B cell (primary cell): ENCODE measurements at regions not wholly inside any gene's neighbourhood (a gene's known extent, or its start where the extent isn't known, plus 50 kb on each side); places are given as distances from the start of the nearest gene placed in this dataset.

ENCODE experiments used
- ATAC-seq: fragments of 200-7000 bp; cut with Tn5 transposase; one replicate; pipeline ENCODE4 v1.10.0; 2021; ENCODE audit warnings: low read depth, mild to moderate bottlenecking, moderate number of reproducible peaks, moderate library complexity
- CTCF ChIA-PET: fragments of 350-600 bp; sonication (Branson Sonifier 250); formaldehyde crosslinking; loops from one replicate; lab custom pipeline; 2021; ENCODE audit warnings: antibody characterized with exemption, inconsistent platforms; lab: Charles Lee
- POLR2A ChIA-PET: fragments of 350-600 bp; sonication (Branson Sonifier 250); formaldehyde crosslinking; loops from one replicate; lab custom pipeline; 2021; ENCODE audit warnings: antibody characterized with exemption; lab: Charles Lee
- DNase-seq: peaks from one replicate; pipeline ENCODE4 v3.0.0; 2013
- H2AFZ ChIP-seq: 2 replicates; pipeline ENCODE4 v1.6.1; 2012; ENCODE audit warnings: mild to moderate bottlenecking, low read depth, low read length; ENCODE audit not compliant: insufficient read depth, poor library complexity, severe bottlenecking
- H3K27ac ChIP-seq, 2 donors: 1 replicate in 1 of 2; 2 replicates in 1 of 2; pipeline ENCODE4 v1.5.1; 2012 to 2013; ENCODE audit warnings: low read length in 2 of 2, mild to moderate bottlenecking in 2 of 2, moderate library complexity in 1 of 2
- H3K27me3 ChIP-seq, 4 experiments: fragments of 200-600 bp in 1 of 4; sonication (generic) in 1 of 4; replicated peaks in 1 of 4; 1 replicate in 2 of 4; 2 replicates in 2 of 4; pipeline versions ENCODE4 v1.6.1 to v1.7.0; 2013 to 2016; ENCODE audit warnings: low read length in 3 of 4, mild to moderate bottlenecking in 2 of 4, mixed read lengths in 1 of 4, moderate library complexity in 1 of 4; ENCODE audit not compliant: insufficient read depth in 4 of 4, control insufficient read depth in 3 of 4; ENCODE audit errors: control extremely low read depth in 1 of 4
- H3K36me3 ChIP-seq, 2 experiments: replicated peaks in 1 of 2; 1 replicate in 1 of 2; 2 replicates in 1 of 2; pipeline versions ENCODE4 v1.6.1 to v1.7.1; 2013; ENCODE audit warnings: low read length in 1 of 2; ENCODE audit not compliant: insufficient read depth in 2 of 2, control insufficient read depth in 1 of 2; ENCODE audit errors: control extremely low read depth in 1 of 2, extremely low read depth in 1 of 2
- H3K4me1 ChIP-seq, 2 donors: fragments of 200-600 bp in 1 of 2; sonication (generic) in 1 of 2; 1 replicate in 1 of 2; 2 replicates in 1 of 2; pipeline versions ENCODE4 v1.5.1 to v1.6.1; 2013 to 2017; ENCODE audit warnings: low read length in 2 of 2; ENCODE audit not compliant: control insufficient read depth in 2 of 2, insufficient read depth in 2 of 2
- H3K4me2 ChIP-seq: replicated peaks from 2 replicates; pipeline ENCODE3; 2012; ENCODE audit warnings: mild to moderate bottlenecking, low read depth, low read length; ENCODE audit not compliant: poor library complexity, severe bottlenecking
- H3K4me3 ChIP-seq, 5 experiments: fragments of 200-600 bp in 1 of 5; sonication (generic) in 1 of 5; 1 replicate in 3 of 5; 2 replicates in 2 of 5; pipeline versions ENCODE4 v1.5.1 to v1.7.0; 2011 to 2016; ENCODE audit warnings: low read length in 4 of 5, mild to moderate bottlenecking in 4 of 5, low read depth in 2 of 5, control low read depth in 1 of 5, moderate library complexity in 1 of 5; ENCODE audit not compliant: insufficient read depth in 1 of 5; ENCODE audit errors: control extremely low read depth in 1 of 5, extremely low read depth in 1 of 5
- H3K79me2 ChIP-seq: fragments of 200-600 bp; sonication (generic); one replicate; pipeline ENCODE4 v1.6.0; 2016; ENCODE audit warnings: low read length; ENCODE audit not compliant: control insufficient read depth, insufficient read depth
- H3K9ac ChIP-seq: fragments of 200-600 bp; sonication (generic); 2 replicates; pipeline ENCODE4 v1.6.1; 2017; ENCODE audit warnings: mild to moderate bottlenecking, low read length, moderate library complexity
- H3K9me3 ChIP-seq, 3 donors: one replicate each; pipeline versions ENCODE4 v1.6.1 to v1.7.1; 2013; ENCODE audit warnings: low read length in 2 of 3; ENCODE audit not compliant: control insufficient read depth in 2 of 3, insufficient read depth in 1 of 3; ENCODE audit errors: control extremely low read depth in 1 of 3
- H4K20me1 ChIP-seq: 2 replicates; pipeline ENCODE4 v1.6.0; 2012; ENCODE audit warnings: mild to moderate bottlenecking, low read length; ENCODE audit not compliant: insufficient read depth, control insufficient read depth, poor library complexity, severe bottlenecking
- H3K27ac Mint-ChIP-seq: one replicate; pipeline ENCODE4 v1.8.0; 2021; ENCODE audit warnings: mixed read lengths
- H3K27me3 Mint-ChIP-seq: one replicate; pipeline ENCODE4 v1.8.0; 2021; ENCODE audit warnings: mixed read lengths
- H3K4me1 Mint-ChIP-seq: one replicate; pipeline ENCODE4 v1.8.0; 2021; ENCODE audit warnings: mixed read lengths
- H3K4me3 Mint-ChIP-seq: one replicate; pipeline ENCODE4 v1.8.0; 2021; ENCODE audit warnings: mixed read lengths
- H3K9me3 Mint-ChIP-seq: one replicate; pipeline ENCODE4 v1.8.0; 2022; ENCODE audit warnings: mixed read lengths; ENCODE audit not compliant: insufficient read depth
- CTCF ChIP-seq: fragments of 200-600 bp; IDR thresholded peaks from one replicate; pipeline ENCODE4 v1.8.0; 2022; ENCODE audit warnings: antibody characterized with exemption, mild to moderate bottlenecking
- EZH2 ChIP-seq: IDR thresholded peaks from 2 replicates; pipeline ENCODE4 v1.6.1; 2012; ENCODE audit warnings: borderline replicate concordance, low read depth, mild to moderate bottlenecking, moderate library complexity, low read length; ENCODE audit not compliant: insufficient read depth, poor library complexity, severe bottlenecking
- WGBS: methylation state at CpG from one replicate; pipeline ENCODE4 v1.1.5; 2013; ENCODE audit warnings: missing lambda C conversion rate; ENCODE audit not compliant: insufficient coverage; 5-methylcytosine and 5-hydroxymethylcytosine counted together
- intact Hi-C: fragments of 100-400 bp; cut with micrococcal nuclease; formaldehyde crosslinking; loops from one replicate; pipeline ENCODE4 v1.10.0; 2022

DNA sequence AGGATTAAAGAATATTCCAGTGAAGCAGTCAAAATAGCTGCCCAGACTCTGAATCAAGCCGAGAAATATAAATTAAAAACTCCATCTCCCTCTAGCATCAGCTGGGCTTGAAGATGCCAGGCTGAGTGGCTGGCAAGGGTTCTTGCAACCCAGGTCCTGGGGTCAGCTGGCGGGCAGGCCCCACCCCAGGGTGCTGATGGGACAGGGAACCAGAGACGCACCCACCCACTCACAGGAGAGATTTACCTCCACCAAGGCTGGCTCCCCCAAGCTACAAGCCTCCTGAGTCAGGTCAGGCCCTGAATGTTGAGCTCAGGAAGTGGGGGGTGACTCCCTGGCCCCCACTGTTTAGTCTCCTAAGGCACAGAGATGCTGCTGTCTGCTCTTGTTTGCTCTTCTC, 83.9 kb upstream of the HSPA9 start:
- ChIA-PET CTCF (no interaction called here), POLR2A (no interaction called here)
- Histone ChIP-seq H3K4me1 (peaks cover 34 to 45% of the 10 kb centered on the region in 2 donors), H3K36me3 (no peaks in the 10 kb centered on the region), H3K4me2 (no peak overlapping the region), H3K9me3 (peaks cover 0 to 23% (median 0%) of the 10 kb centered on the region in 3 donors), H2AFZ (no peak overlapping the region), H4K20me1 (no peaks in the 10 kb centered on the region), H3K27ac (no peak overlapping the region), H3K9ac (no peak overlapping the region), H3K27me3 (peaks cover 0 to 33% (median 22%) of the 10 kb centered on the region in 4 experiments), H3K4me3 (no peak overlapping the region), H3K79me2 (no peaks in the 10 kb centered on the region)
- Mint-ChIP-seq H3K4me1 (peaks cover 42% of the 10 kb centered on the region), H3K9me3 (no peaks in the 10 kb centered on the region), H3K4me3 (no peak overlapping the region), H3K27me3 (peaks cover 40% of the 10 kb centered on the region), H3K27ac (no peak overlapping the region)
- ATAC-seq (no peak), DNase-seq (no peak)
- 100% methylated on average over 1 of the region's 3 CpGs for WGBS
- intact Hi-C loops = no loop called here
- no peak for TF ChIP-seq CTCF
- TF ChIP-seq EZH2 = no peak

- peaks cover 43% of the 10 kb centered on the region for H3K4me1 Mint-ChIP-seq
- no peaks in the 10 kb centered on the region for H3K9me3 Mint-ChIP-seq
- no peaks in the 10 kb centered on the region for H3K79me2 ChIP-seq
- no peak overlapping the region for H3K27ac Mint-ChIP-seq
- ChIA-PET CTCF (no interaction called here), POLR2A (no interaction called here)
- no peak overlapping the region for H3K27ac ChIP-seq
- H2AFZ ChIP-seq = no peak overlapping the region
- peaks cover 0 to 23% (median 0%) of the 10 kb centered on the region in 3 donors for H3K9me3 ChIP-seq
- H3K4me2 ChIP-seq = no peak overlapping the region
- no peak for ATAC-seq
- H3K9ac ChIP-seq = no peak overlapping the region
- TF ChIP-seq EZH2 = no peak
- no peak for TF ChIP-seq CTCF
- H3K36me3 ChIP-seq = no peaks in the 10 kb centered on the region
- peaks cover 0 to 38% (median 24%) of the 10 kb centered on the region in 4 experiments for H3K27me3 ChIP-seq
- no peak for DNase-seq
- H3K4me1 ChIP-seq = peaks cover 32 to 45% of the 10 kb centered on the region in 2 donors
- H3K4me3 ChIP-seq = no peak overlapping the region
- no peak overlapping the region for H3K4me3 Mint-ChIP-seq
- intact Hi-C loops = no loop called here
- H4K20me1 ChIP-seq = no peaks in the 10 kb centered on the region
- H3K27me3 Mint-ChIP-seq = peaks cover 44% of the 10 kb centered on the region
- WGBS = no CpG with 5 or more reads among the region's 6 CpGs
Measured at GRCh38 chr5:138658676-138659075, 83.5 kb upstream of the HSPA9 start.
